Mesendoderm (in vitro differentiated cells): ENCODE measurements at regions not wholly inside any gene's neighbourhood (a gene's known extent, or its start where the extent isn't known, plus 50 kb on each side); places are given as distances from the start of the nearest gene placed in this dataset.

Source experiments
- DNase-seq: peaks from one replicate; pipeline ENCODE4 v3.0.0; 2013
- H2AK5ac ChIP-seq: 2 replicates; pipeline ENCODE4 v1.6.1; 2013; ENCODE audit warnings: low read length, inconsistent platforms
- H2BK120ac ChIP-seq: 2 replicates; pipeline ENCODE4 v1.6.1; 2013; ENCODE audit warnings: low read depth, mild to moderate bottlenecking, low read length, moderate library complexity, mixed read lengths
- H2BK15ac ChIP-seq: replicated peaks from 2 replicates; pipeline ENCODE4 v1.6.1; 2013; ENCODE audit warnings: low read depth, mild to moderate bottlenecking, moderate library complexity
- H2BK5ac ChIP-seq: 2 replicates; pipeline ENCODE4 v1.6.1; 2013; ENCODE audit warnings: low read length, inconsistent platforms
- H3K18ac ChIP-seq: 2 replicates; pipeline ENCODE4 v1.6.1; 2013; ENCODE audit warnings: mild to moderate bottlenecking, low read length, mixed read lengths
- H3K23ac ChIP-seq: one replicate; pipeline ENCODE4 v1.6.1; 2013; ENCODE audit warnings: low read length
- H3K27ac ChIP-seq: 2 replicates; pipeline ENCODE4 v1.5.1; 2013; ENCODE audit warnings: low read depth, mild to moderate bottlenecking, inconsistent platforms, low read length, moderate library complexity
- H3K27me3 ChIP-seq: 2 replicates; pipeline ENCODE4 v1.6.1; 2013; ENCODE audit warnings: low read length, control low read depth, mild to moderate bottlenecking, inconsistent platforms; ENCODE audit not compliant: insufficient read depth, poor library complexity
- H3K36me3 ChIP-seq: 2 replicates; pipeline ENCODE4 v1.6.1; 2013; ENCODE audit warnings: low read length, inconsistent platforms; ENCODE audit not compliant: control insufficient read depth, insufficient read depth
- H3K4ac ChIP-seq: one replicate; pipeline ENCODE4 v1.6.1; 2013; ENCODE audit warnings: low read depth, mild to moderate bottlenecking, low read length, moderate library complexity
- H3K4me1 ChIP-seq: 2 replicates; pipeline ENCODE4 v1.6.1; 2013; ENCODE audit warnings: low read depth, low read length, inconsistent platforms; ENCODE audit not compliant: control insufficient read depth
- H3K4me2 ChIP-seq: 2 replicates; pipeline ENCODE4 v1.6.1; 2013; ENCODE audit warnings: low read length
- H3K4me3 ChIP-seq: 2 replicates; pipeline ENCODE4 v1.5.1; 2013; ENCODE audit warnings: mild to moderate bottlenecking, low read length
- H3K56ac ChIP-seq: one replicate; pipeline ENCODE4 v1.6.1; 2013; ENCODE audit warnings: low read length
- H3K79me1 ChIP-seq: 2 replicates; pipeline ENCODE4 v1.6.1; 2013; ENCODE audit warnings: low read length, inconsistent platforms
- H3K79me2 ChIP-seq: 2 replicates; pipeline ENCODE4 v1.6.1; 2013; ENCODE audit warnings: mild to moderate bottlenecking, low read length; ENCODE audit not compliant: control insufficient read depth, insufficient read depth
- H3K9ac ChIP-seq: 2 replicates; pipeline ENCODE4 v1.6.1; 2013; ENCODE audit warnings: low read length, inconsistent platforms
- H4K5ac ChIP-seq: one replicate; pipeline ENCODE4 v1.6.1; 2013; ENCODE audit warnings: low read length
- H4K8ac ChIP-seq: one replicate; pipeline ENCODE4 v1.6.1; 2013; ENCODE audit warnings: low read depth, mild to moderate bottlenecking, control low read depth, low read length, moderate library complexity
- WGBS: extraction: QIAGEN DNeasy Blood & Tissue Kit; methylation state at CpG from one replicate; pipeline ENCODE4 v1.1.7; 2013; ENCODE audit warnings: low lambda C conversion rate, missing lambda C conversion rate; ENCODE audit not compliant: insufficient coverage; ENCODE audit errors: extremely low coverage; 5-methylcytosine and 5-hydroxymethylcytosine counted together

- H3K56ac ChIP-seq: no peak overlapping the region
- H2BK5ac ChIP-seq: no peak overlapping the region
- no peak overlapping the region for H4K8ac ChIP-seq
- no peak overlapping the region for H3K4me3 ChIP-seq
- H3K79me2 ChIP-seq: no peaks in the 10 kb centered on the region
- H2BK120ac ChIP-seq: no peak overlapping the region
- no CpG with 5 or more reads among the region's 3 CpGs for WGBS
- H3K4ac ChIP-seq: no peak overlapping the region
- H3K18ac ChIP-seq: no peak overlapping the region
- H3K79me1 ChIP-seq: no peaks in the 10 kb centered on the region
- H3K27ac ChIP-seq: no peak overlapping the region
- no peak overlapping the region for H4K5ac ChIP-seq
- H2AK5ac ChIP-seq: no peak overlapping the region
- no peak overlapping the region for H3K9ac ChIP-seq
- no peak overlapping the region for H2BK15ac ChIP-seq
- H3K36me3 ChIP-seq: no peaks in the 10 kb centered on the region
- H3K4me1 ChIP-seq: no peaks in the 10 kb centered on the region
- no peak for DNase-seq
- no peak overlapping the region for H3K23ac ChIP-seq
- H3K4me2 ChIP-seq: no peak overlapping the region
- H3K27me3 ChIP-seq: no peaks in the 10 kb centered on the region
Measured at GRCh38 chr20:7361321-7361720, 578.9 kb downstream of the HAO1 start.

- no peak overlapping the region for H3K4ac ChIP-seq
- no CpG with 5 or more reads among the region's 3 CpGs for WGBS
- H3K4me3 ChIP-seq: no peak overlapping the region
- no peak overlapping the region for H4K8ac ChIP-seq
- no peak overlapping the region for H3K18ac ChIP-seq
- no peak overlapping the region for H2BK120ac ChIP-seq
- H3K27me3 ChIP-seq: no peaks in the 10 kb centered on the region
- H3K56ac ChIP-seq: no peak overlapping the region
- H3K79me1 ChIP-seq: no peaks in the 10 kb centered on the region
- H2BK15ac ChIP-seq: no peak overlapping the region
- H2AK5ac ChIP-seq: no peak overlapping the region
- H2BK5ac ChIP-seq: no peak overlapping the region
- no peaks in the 10 kb centered on the region for H3K4me1 ChIP-seq
- no peak overlapping the region for H3K9ac ChIP-seq
- DNase-seq: no peak
- no peak overlapping the region for H3K23ac ChIP-seq
- H4K5ac ChIP-seq: no peak overlapping the region
- no peak overlapping the region for H3K27ac ChIP-seq
- no peaks in the 10 kb centered on the region for H3K36me3 ChIP-seq
- no peaks in the 10 kb centered on the region for H3K79me2 ChIP-seq
- no peak overlapping the region for H3K4me2 ChIP-seq
Measured at GRCh38 chr20:7361931-7362330, 578.3 kb downstream of the HAO1 start.

- DNase-seq: no peak
Measured at GRCh38 chr20:7362601-7363000, 577.7 kb downstream of the HAO1 start.

GRCh38 chr20:7366189-7366588 is 574.1 kb downstream of the HAO1 start:
- no peak overlapping the region for H2BK120ac ChIP-seq

More at GRCh38 chr20:7362601-7363000, 577.7 kb downstream of the HAO1 start:
- no peaks in the 10 kb centered on the region for H3K27me3 ChIP-seq
- H4K8ac ChIP-seq: no peak overlapping the region
- no peaks in the 10 kb centered on the region for H3K79me2 ChIP-seq
- no peak overlapping the region for H2AK5ac ChIP-seq
- no peaks in the 10 kb centered on the region for H3K79me1 ChIP-seq
- H3K4ac ChIP-seq: no peak overlapping the region
- H3K56ac ChIP-seq: no peak overlapping the region
- H2BK15ac ChIP-seq: no peak overlapping the region
- no peak overlapping the region for H2BK5ac ChIP-seq
- no peak overlapping the region for H3K9ac ChIP-seq
- no peak overlapping the region for H3K23ac ChIP-seq
- no peak overlapping the region for H2BK120ac ChIP-seq
- no CpG with 5 or more reads among the region's 2 CpGs for WGBS
- no peak overlapping the region for H3K18ac ChIP-seq
- no peak overlapping the region for H3K4me3 ChIP-seq
- H3K36me3 ChIP-seq: no peaks in the 10 kb centered on the region
- no peak overlapping the region for H3K27ac ChIP-seq
- H3K4me2 ChIP-seq: no peak overlapping the region
- H4K5ac ChIP-seq: no peak overlapping the region
- no peaks in the 10 kb centered on the region for H3K4me1 ChIP-seq

GRCh38 chr20:7371518-7372163 is 568.6 kb downstream of the HAO1 start:
- WGBS: no CpG with 5 or more reads among the region's 3 CpGs
- Histone ChIP-seq H3K27me3 (no peaks in the 10 kb centered on the region), H2BK15ac (no peak overlapping the region), H4K8ac (no peak overlapping the region), H2BK5ac (no peak overlapping the region), H3K18ac (no peak overlapping the region), H3K4ac (no peak overlapping the region), H3K4me2 (no peak overlapping the region), H3K79me1 (no peaks in the 10 kb centered on the region), H3K27ac (no peak overlapping the region), H3K9ac (no peak overlapping the region), H3K23ac (no peak overlapping the region), H3K79me2 (no peaks in the 10 kb centered on the region), H2BK120ac (no peak overlapping the region), H3K4me3 (no peak overlapping the region), H4K5ac (no peak overlapping the region), H2AK5ac (no peak overlapping the region), H3K4me1 (no peaks in the 10 kb centered on the region), H3K36me3 (no peaks in the 10 kb centered on the region), H3K56ac (no peak overlapping the region)
- no peak for DNase-seq

More at GRCh38 chr20:7366189-7366588, 574.1 kb downstream of the HAO1 start:
- Histone ChIP-seq H3K27ac (no peak overlapping the region), H3K36me3 (no peaks in the 10 kb centered on the region), H3K27me3 (no peaks in the 10 kb centered on the region), H3K4ac (no peak overlapping the region), H3K18ac (no peak overlapping the region), H3K23ac (no peak overlapping the region), H2AK5ac (no peak overlapping the region), H4K5ac (no peak overlapping the region), H3K4me2 (no peak overlapping the region), H3K79me1 (no peaks in the 10 kb centered on the region), H2BK15ac (no peak overlapping the region), H3K79me2 (no peaks in the 10 kb centered on the region), H3K9ac (no peak overlapping the region), H3K4me1 (no peaks in the 10 kb centered on the region), H4K8ac (no peak overlapping the region), H2BK5ac (no peak overlapping the region), H3K56ac (no peak overlapping the region), H3K4me3 (no peak overlapping the region)
- no CpG with 5 or more reads among the region's 1 CpG for WGBS
- no peak for DNase-seq

- no peaks in the 10 kb centered on the region for H3K4me1 ChIP-seq
- no peaks in the 10 kb centered on the region for H3K36me3 ChIP-seq
- H3K18ac ChIP-seq: no peak overlapping the region
- H3K9ac ChIP-seq: no peak overlapping the region
- H3K4ac ChIP-seq: no peak overlapping the region
- no peak overlapping the region for H3K4me3 ChIP-seq
- no peak overlapping the region for H4K8ac ChIP-seq
- no peaks in the 10 kb centered on the region for H3K79me1 ChIP-seq
- no peak overlapping the region for H4K5ac ChIP-seq
- H2BK5ac ChIP-seq: no peak overlapping the region
- no peak overlapping the region for H2BK15ac ChIP-seq
- no peak overlapping the region for H2BK120ac ChIP-seq
- no peaks in the 10 kb centered on the region for H3K79me2 ChIP-seq
- DNase-seq: peak; percentile 34
- no peak overlapping the region for H3K4me2 ChIP-seq
- no peaks in the 10 kb centered on the region for H3K27me3 ChIP-seq
- WGBS: no CpG with 5 or more reads among the region's 4 CpGs
- no peak overlapping the region for H2AK5ac ChIP-seq
- H3K27ac ChIP-seq: no peak overlapping the region
- no peak overlapping the region for H3K23ac ChIP-seq
- no peak overlapping the region for H3K56ac ChIP-seq
Measured at GRCh38 chr20:7375905-7376304, 564.4 kb downstream of the HAO1 start.
